GM23338 (cell line): ENCODE measurements at regions not wholly inside any gene's neighbourhood (a gene's known extent, or its start where the extent isn't known, plus 50 kb on each side); places are given as distances from the start of the nearest gene placed in this dataset.

Experiments
- CREB1 ChIP-seq: fragments of 250-450 bp; sonication (Bioruptor Pico); IDR thresholded peaks from 2 replicates; pipeline ENCODE4 v1.5.0; 2020; ENCODE audit warnings: low read depth, mild to moderate bottlenecking, moderate library complexity
- EZH2 ChIP-seq: fragments of 200-600 bp; sonication (generic); IDR thresholded peaks from one replicate; pipeline ENCODE4 v1.8.0; 2017; ENCODE audit warnings: antibody characterized with exemption, mild to moderate bottlenecking, low read depth; ENCODE audit not compliant: unreplicated experiment
- EZH2phosphoT487 ChIP-seq: fragments of 200-600 bp; sonication (generic); IDR thresholded peaks from one replicate; pipeline ENCODE4 v1.8.1; 2018; ENCODE audit warnings: antibody characterized with exemption; ENCODE audit not compliant: unreplicated experiment
- JUNB ChIP-seq: IDR thresholded peaks from one replicate; pipeline ENCODE4 v1.6.1; 2016; ENCODE audit warnings: antibody characterized with exemption; ENCODE audit not compliant: unreplicated experiment
- NANOG ChIP-seq: IDR thresholded peaks from 2 replicates; pipeline ENCODE4 v1.6.1; 2016; ENCODE audit warnings: antibody characterized with exemption, borderline replicate concordance
- POLR2AphosphoS5 ChIP-seq: IDR thresholded peaks from 2 replicates; pipeline ENCODE4 v1.6.1; 2016; ENCODE audit warnings: antibody characterized with exemption, low read depth
- STAT1 ChIP-seq: IDR thresholded peaks from one replicate; pipeline ENCODE4 v1.6.1; 2016; ENCODE audit warnings: antibody characterized with exemption; ENCODE audit not compliant: unreplicated experiment
- TF ChIP-seq, protein P1 (sequence below), 2 experiments: fragments of 200-600 bp in 1 of 2; sonication (generic) in 1 of 2; conservative IDR thresholded peaks; 2 replicates each; pipeline versions ENCODE4 v1.5.1 to v1.6.1; 2016 to 2017; ENCODE audit warnings: antibody characterized with exemption in 2 of 2, low read depth in 2 of 2, mild to moderate bottlenecking in 2 of 2, moderate library complexity in 1 of 2
- TF ChIP-seq, protein P2 (sequence below): IDR thresholded peaks from one replicate; pipeline ENCODE4 v1.6.1; 2018; ENCODE audit warnings: antibody characterized with exemption; ENCODE audit not compliant: unreplicated experiment
- TF ChIP-seq, protein P3 (sequence below): IDR thresholded peaks from 2 replicates; pipeline ENCODE4 v1.6.1; 2016; ENCODE audit warnings: antibody characterized with exemption

DNA sequence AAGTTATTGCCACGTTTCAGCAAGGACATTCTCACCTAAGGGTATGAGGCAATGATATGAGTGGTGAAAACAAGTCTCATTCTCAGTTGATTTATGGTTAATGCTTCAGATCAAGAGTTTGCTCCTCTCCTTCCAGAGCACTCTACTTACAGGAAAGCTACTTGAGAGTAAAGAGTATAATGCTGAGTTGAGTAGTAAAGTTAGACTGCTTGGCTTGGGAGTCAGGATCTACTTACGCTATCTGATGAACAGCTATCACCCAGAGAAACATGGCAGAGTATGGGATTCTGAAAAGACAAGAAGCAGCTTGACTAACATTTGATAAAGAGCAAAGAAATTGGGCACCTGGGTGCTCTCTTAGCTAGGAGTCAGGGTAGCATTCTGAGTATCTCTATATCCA lies 211.8 kb downstream of the GLUD2 start:
- TF ChIP-seq, protein P1, sequence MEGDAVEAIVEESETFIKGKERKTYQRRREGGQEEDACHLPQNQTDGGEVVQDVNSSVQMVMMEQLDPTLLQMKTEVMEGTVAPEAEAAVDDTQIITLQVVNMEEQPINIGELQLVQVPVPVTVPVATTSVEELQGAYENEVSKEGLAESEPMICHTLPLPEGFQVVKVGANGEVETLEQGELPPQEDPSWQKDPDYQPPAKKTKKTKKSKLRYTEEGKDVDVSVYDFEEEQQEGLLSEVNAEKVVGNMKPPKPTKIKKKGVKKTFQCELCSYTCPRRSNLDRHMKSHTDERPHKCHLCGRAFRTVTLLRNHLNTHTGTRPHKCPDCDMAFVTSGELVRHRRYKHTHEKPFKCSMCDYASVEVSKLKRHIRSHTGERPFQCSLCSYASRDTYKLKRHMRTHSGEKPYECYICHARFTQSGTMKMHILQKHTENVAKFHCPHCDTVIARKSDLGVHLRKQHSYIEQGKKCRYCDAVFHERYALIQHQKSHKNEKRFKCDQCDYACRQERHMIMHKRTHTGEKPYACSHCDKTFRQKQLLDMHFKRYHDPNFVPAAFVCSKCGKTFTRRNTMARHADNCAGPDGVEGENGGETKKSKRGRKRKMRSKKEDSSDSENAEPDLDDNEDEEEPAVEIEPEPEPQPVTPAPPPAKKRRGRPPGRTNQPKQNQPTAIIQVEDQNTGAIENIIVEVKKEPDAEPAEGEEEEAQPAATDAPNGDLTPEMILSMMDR (conservative IDR thresholded peaks at IDR 0.05; ENCODE audit: low read depth in 2 of 2) = no peak
- TF ChIP-seq EZH2 (no peak), POLR2AphosphoS5 (no peak), NANOG (no peak), EZH2phosphoT487 (no peak), JUNB (no peak), CREB1 (CRISPR knock-in tag) (no peak), STAT1 (no peak)
- TF ChIP-seq, protein P2, sequence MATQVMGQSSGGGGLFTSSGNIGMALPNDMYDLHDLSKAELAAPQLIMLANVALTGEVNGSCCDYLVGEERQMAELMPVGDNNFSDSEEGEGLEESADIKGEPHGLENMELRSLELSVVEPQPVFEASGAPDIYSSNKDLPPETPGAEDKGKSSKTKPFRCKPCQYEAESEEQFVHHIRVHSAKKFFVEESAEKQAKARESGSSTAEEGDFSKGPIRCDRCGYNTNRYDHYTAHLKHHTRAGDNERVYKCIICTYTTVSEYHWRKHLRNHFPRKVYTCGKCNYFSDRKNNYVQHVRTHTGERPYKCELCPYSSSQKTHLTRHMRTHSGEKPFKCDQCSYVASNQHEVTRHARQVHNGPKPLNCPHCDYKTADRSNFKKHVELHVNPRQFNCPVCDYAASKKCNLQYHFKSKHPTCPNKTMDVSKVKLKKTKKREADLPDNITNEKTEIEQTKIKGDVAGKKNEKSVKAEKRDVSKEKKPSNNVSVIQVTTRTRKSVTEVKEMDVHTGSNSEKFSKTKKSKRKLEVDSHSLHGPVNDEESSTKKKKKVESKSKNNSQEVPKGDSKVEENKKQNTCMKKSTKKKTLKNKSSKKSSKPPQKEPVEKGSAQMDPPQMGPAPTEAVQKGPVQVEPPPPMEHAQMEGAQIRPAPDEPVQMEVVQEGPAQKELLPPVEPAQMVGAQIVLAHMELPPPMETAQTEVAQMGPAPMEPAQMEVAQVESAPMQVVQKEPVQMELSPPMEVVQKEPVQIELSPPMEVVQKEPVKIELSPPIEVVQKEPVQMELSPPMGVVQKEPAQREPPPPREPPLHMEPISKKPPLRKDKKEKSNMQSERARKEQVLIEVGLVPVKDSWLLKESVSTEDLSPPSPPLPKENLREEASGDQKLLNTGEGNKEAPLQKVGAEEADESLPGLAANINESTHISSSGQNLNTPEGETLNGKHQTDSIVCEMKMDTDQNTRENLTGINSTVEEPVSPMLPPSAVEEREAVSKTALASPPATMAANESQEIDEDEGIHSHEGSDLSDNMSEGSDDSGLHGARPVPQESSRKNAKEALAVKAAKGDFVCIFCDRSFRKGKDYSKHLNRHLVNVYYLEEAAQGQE = no peak
- TF ChIP-seq, protein P3, sequence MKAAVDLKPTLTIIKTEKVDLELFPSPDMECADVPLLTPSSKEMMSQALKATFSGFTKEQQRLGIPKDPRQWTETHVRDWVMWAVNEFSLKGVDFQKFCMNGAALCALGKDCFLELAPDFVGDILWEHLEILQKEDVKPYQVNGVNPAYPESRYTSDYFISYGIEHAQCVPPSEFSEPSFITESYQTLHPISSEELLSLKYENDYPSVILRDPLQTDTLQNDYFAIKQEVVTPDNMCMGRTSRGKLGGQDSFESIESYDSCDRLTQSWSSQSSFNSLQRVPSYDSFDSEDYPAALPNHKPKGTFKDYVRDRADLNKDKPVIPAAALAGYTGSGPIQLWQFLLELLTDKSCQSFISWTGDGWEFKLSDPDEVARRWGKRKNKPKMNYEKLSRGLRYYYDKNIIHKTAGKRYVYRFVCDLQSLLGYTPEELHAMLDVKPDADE = no peak
